ENCODE measurements at regions not wholly inside any gene's neighbourhood (a gene's known extent, or its start where the extent isn't known, plus 50 kb on each side); places are given as distances from the start of the nearest gene placed in this dataset.
A peak's percentile ranks its signal among the peaks of the same experiment; 100 is the strongest.
"Not testable (repeated sequence)": the region's sequence is repeated elsewhere in the genome, so short reads cannot be mapped to it uniquely, and the experiment has no call there.

GRCh38 chr6:144549837-144550747 lies 265.0 kb downstream of the UTRN start:
- no peak for DNase-seq
- POLR2A ChIA-PET: no interaction called here
- H3K4me1 Mint-ChIP-seq (ENCODE audit: low read depth): peaks cover 8% of the 10 kb centered on the region
- no peaks in the 10 kb centered on the region for H3K27me3 Mint-ChIP-seq
- no peak overlapping the region for H3K4me3 Mint-ChIP-seq
- H3K9me3 Mint-ChIP-seq: no peaks in the 10 kb centered on the region
- intact Hi-C loops (cut with micrococcal nuclease): loop anchor here (10.0 kb wide), 1 partner anchor 1185 kb away; the partner anchor contains the start of gene EPM2A
- CTCF ChIA-PET: no interaction called here
- H3K36me3 Mint-ChIP-seq: peaks cover 43% of the 10 kb centered on the region
- H3K27ac Mint-ChIP-seq: no peak overlapping the region

DNA sequence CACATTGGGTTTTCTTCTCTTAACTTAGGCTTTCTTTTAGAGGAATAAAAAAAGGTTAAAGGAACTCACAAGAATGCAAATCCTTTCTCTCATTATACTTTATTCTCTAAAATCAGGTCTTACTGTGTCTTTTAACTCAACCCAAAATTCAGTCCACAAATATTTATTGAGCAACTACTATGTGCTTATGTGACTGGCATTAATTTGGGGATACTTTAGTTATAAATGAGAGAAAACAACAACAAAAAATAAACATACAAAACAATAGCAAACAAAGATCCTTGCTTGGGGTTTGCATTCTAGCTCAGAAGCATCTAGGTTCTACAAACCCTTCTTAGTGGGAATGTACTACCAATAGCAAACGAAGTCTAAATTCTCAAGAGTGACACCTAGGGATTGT lies 266.2 kb downstream of the UTRN start:
- ChIA-PET CTCF (interaction anchor here (1.4 kb wide), 1 partner anchor 29 kb away, joined by 3 read pairs; no protein-coding TSS in a partner anchor), POLR2A (no interaction called here)
- no peak for DNase-seq
- no peak overlapping the region for H3K4me3 Mint-ChIP-seq
- peaks cover 13% of the 10 kb centered on the region for H3K4me1 Mint-ChIP-seq (ENCODE audit: low read depth)
- no peaks in the 10 kb centered on the region for H3K27me3 Mint-ChIP-seq
- no peaks in the 10 kb centered on the region for H3K9me3 Mint-ChIP-seq
- peaks cover 46% of the 10 kb centered on the region for H3K36me3 Mint-ChIP-seq
- H3K27ac Mint-ChIP-seq: no peak overlapping the region
- intact Hi-C loops (cut with micrococcal nuclease): loop anchor here (10.0 kb wide), 1 partner anchor 1183 kb away; the partner anchor contains the start of gene EPM2A

DNA sequence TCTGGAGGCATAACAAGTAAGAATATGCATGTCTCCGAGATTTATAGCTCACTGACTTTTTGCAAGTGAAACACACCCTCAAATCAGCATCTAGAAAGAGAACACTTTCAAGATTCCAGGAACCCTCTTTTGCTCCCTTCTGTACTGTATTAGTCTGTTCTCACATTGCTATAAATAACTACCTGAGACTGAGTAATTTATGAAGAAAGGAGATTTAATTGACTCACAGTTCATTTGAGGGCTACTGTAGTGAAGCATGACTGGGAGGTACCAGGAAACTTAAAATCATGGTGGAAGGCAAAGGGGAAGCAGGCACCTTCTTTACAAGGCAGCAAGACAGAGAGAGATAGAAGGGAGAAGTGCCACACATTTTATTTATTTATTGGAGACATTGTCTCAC lies 269.9 kb downstream of the UTRN start:
- Mint-ChIP-seq H3K27me3 (no peaks in the 10 kb centered on the region), H3K27ac (no peak overlapping the region), H3K9me3 (no peaks in the 10 kb centered on the region), H3K36me3 (peaks cover 39% of the 10 kb centered on the region), H3K4me1 (ENCODE audit: low read depth) (peaks cover 27% of the 10 kb centered on the region), H3K4me3 (no peak overlapping the region)
- POLR2A ChIA-PET: no interaction called here
- CTCF ChIA-PET: interaction anchor here (1.4 kb wide), 1 partner anchor 26 kb away, joined by 3 read pairs; no protein-coding TSS in a partner anchor
- DNase-seq: no peak
- intact Hi-C loops (cut with micrococcal nuclease): loop anchor here (1.0 to 10.0 kb wide), 2 partner anchors 11 to 1180 kb away; partner anchors contain the start of gene EPM2A

- no peaks in the 10 kb centered on the region for H3K27me3 Mint-ChIP-seq
- no peaks in the 10 kb centered on the region for H3K9me3 Mint-ChIP-seq
- peak; percentile 45 for DNase-seq
- H3K36me3 Mint-ChIP-seq: peaks cover 21% of the 10 kb centered on the region
- H3K4me3 Mint-ChIP-seq: peak overlapping the region; percentile 56
- intact Hi-C loops (cut with micrococcal nuclease): loop anchor here (1.0 to 10.0 kb wide), 5 partner anchors 16 to 1175 kb away; partner anchors contain the start of gene EPM2A
- H3K4me1 Mint-ChIP-seq (ENCODE audit: low read depth): peaks cover 34% of the 10 kb centered on the region
- CTCF ChIA-PET: interaction anchor here (0.6 to 0.8 kb wide), 2 partner anchors 21 to 287 kb away, joined by 3 read pairs; no protein-coding TSS in a partner anchor
- POLR2A ChIA-PET: interaction anchor here (1.1 kb wide), 1 partner anchor 16 kb away, joined by 3 read pairs; no protein-coding TSS in a partner anchor
- H3K27ac Mint-ChIP-seq: peak overlapping the region; percentile 82
Observed at GRCh38 chr6:144559865-144560593, 274.9 kb downstream of the UTRN start.

- no peak for DNase-seq
- Mint-ChIP-seq H3K27me3 (no peaks in the 10 kb centered on the region), H3K27ac (no peak overlapping the region), H3K9me3 (no peaks in the 10 kb centered on the region), H3K4me3 (no peak overlapping the region), H3K36me3 (peaks cover 11% of the 10 kb centered on the region), H3K4me1 (ENCODE audit: low read depth) (peaks cover 23% of the 10 kb centered on the region)
- ChIA-PET CTCF (no interaction called here), POLR2A (no interaction called here)
- intact Hi-C loops (cut with micrococcal nuclease): loop anchor here (2.0 to 5.0 kb wide), 3 partner anchors 21 to 1024 kb away; no protein-coding TSS in a partner anchor
Observed at GRCh38 chr6:144561455-144562043, 276.4 kb downstream of the UTRN start.

DNA sequence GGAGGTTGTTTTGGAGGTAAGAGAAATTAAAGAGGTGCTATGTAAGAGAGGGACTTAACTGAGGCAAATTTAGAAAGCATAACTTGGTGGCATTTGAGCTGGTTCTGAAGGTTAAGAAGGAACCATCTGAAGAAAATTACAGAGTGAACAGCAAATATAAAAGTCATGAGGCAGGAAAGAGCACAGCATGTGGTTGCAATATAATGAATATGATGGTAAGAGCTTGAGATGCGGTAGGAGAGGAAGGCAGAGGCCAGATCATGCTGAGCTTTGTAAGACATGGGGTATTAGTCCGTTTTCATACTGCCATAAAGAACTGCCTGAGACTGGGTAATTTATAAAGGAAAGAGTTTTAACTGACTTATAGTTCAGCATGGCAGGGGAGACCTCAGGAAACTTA lies 279.1 kb downstream of the UTRN start:
- ChIA-PET POLR2A (no interaction called here), CTCF (interaction anchor here (0.8 to 1.6 kb wide), 2 partner anchors 13 to 20 kb away, joined by 3 to 5 read pairs; no protein-coding TSS in a partner anchor)
- no peak for DNase-seq
- intact Hi-C loops (cut with micrococcal nuclease): loop anchor here (5.0 kb wide), 2 partner anchors 222 to 1027 kb away; no protein-coding TSS in a partner anchor
- Mint-ChIP-seq H3K4me1 (ENCODE audit: low read depth) (peaks cover 17% of the 10 kb centered on the region), H3K27me3 (no peaks in the 10 kb centered on the region), H3K4me3 (no peak overlapping the region), H3K9me3 (no peaks in the 10 kb centered on the region), H3K27ac (no peak overlapping the region), H3K36me3 (peaks cover 7% of the 10 kb centered on the region)

DNA sequence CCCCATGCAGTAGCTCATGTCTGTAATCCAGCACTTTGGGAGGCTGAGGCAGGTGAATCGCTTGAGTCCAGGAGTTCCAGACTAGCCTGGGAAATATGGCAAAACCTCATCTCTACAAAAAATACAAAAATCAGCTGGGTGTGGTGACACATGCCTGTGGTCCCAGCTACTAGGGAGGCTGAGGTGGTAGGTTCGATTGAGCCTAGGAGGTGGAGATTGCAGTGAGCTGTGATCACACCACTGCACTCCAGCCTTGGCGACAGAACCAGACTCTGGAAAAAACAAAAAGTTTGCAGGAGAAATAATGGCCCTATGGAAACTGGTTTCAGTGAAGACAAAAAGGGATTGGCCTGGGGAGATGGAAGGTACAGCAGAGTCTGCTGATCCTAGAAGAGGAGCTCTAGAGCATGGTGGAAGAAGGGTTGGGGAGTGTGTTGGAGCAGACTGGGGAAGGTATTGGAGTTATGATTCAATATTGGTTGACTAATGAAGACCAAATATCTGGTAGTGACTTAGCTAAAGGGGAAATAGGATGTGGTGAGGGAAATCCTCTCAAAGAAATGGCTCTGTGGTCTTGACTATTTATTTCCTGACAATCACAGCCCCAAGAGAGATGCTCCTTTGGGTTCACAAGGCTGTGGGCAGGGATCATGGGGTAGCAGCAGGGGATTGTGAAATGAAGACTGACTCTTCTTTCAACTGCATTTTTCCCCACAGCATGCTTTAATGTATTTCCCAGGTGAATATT lies 281.9 kb downstream of the UTRN start:
- intact Hi-C loops (cut with micrococcal nuclease): no loop called here
- Mint-ChIP-seq H3K36me3 (peaks cover 15% of the 10 kb centered on the region), H3K9me3 (no peaks in the 10 kb centered on the region), H3K4me3 (no peak overlapping the region), H3K27me3 (no peaks in the 10 kb centered on the region), H3K4me1 (ENCODE audit: low read depth) (no peaks in the 10 kb centered on the region), H3K27ac (no peak overlapping the region)
- peak; percentile 16 for DNase-seq
- ChIA-PET CTCF (no interaction called here), POLR2A (no interaction called here)

- Mint-ChIP-seq H3K9me3 (peaks cover 3% of the 10 kb centered on the region), H3K27me3 (no peaks in the 10 kb centered on the region), H3K4me1 (ENCODE audit: low read depth) (no peaks in the 10 kb centered on the region), H3K4me3 (no peak overlapping the region), H3K27ac (no peak overlapping the region), H3K36me3 (peaks cover 16% of the 10 kb centered on the region)
- POLR2A ChIA-PET: no interaction called here
- CTCF ChIA-PET: interaction anchor here (0.7 kb wide), 1 partner anchor 155 kb away, joined by 4 read pairs; no protein-coding TSS in a partner anchor
- intact Hi-C loops (cut with micrococcal nuclease): no loop called here
- no peak for DNase-seq
Observed at GRCh38 chr6:144568241-144568640, 283.1 kb downstream of the UTRN start.

DNA sequence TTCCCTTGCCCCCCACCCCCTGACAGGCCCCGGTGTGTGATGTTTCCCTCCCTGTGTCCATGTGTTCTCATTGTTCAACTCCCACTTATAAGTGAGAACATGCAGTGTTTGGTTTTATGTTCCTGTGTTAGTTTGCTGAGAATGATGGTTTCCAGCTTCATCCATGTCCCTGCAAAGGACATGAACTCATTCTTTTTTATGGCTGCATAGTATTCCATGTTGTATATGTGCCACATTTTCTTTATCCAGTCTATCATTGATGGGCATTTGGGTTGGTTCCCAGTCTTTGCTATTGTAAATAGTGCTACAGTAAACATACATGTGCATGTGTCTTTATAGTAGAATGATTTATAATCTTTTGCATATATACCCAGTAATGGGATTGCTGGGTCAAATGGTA lies 287.4 kb downstream of the UTRN start:
- peaks cover 16% of the 10 kb centered on the region for H3K36me3 Mint-ChIP-seq
- intact Hi-C loops (cut with micrococcal nuclease); H3K4me3 Mint-ChIP-seq; H3K27me3 Mint-ChIP-seq; POLR2A ChIA-PET; H3K27ac Mint-ChIP-seq; H3K9me3 Mint-ChIP-seq; DNase-seq: not testable (repeated sequence)
- CTCF ChIA-PET: interaction anchor here (1.2 to 1.5 kb wide), 2 partner anchors 9 to 10 kb away, joined by 3 to 5 read pairs; no protein-coding TSS in a partner anchor
- H3K4me1 Mint-ChIP-seq (ENCODE audit: low read depth): peaks cover 11% of the 10 kb centered on the region

GRCh38 chr6:144574796-144575195 lies 289.7 kb downstream of the UTRN start:
- DNase-seq: no peak
- intact Hi-C loops (cut with micrococcal nuclease): no loop called here
- H3K27ac Mint-ChIP-seq: no peak overlapping the region
- peaks cover 12% of the 10 kb centered on the region for H3K4me1 Mint-ChIP-seq (ENCODE audit: low read depth)
- H3K4me3 Mint-ChIP-seq: no peak overlapping the region
- POLR2A ChIA-PET: no interaction called here
- CTCF ChIA-PET: no interaction called here
- H3K36me3 Mint-ChIP-seq: peaks cover 16% of the 10 kb centered on the region
- H3K27me3 Mint-ChIP-seq: no peaks in the 10 kb centered on the region
- peaks cover 3% of the 10 kb centered on the region for H3K9me3 Mint-ChIP-seq

DNA sequence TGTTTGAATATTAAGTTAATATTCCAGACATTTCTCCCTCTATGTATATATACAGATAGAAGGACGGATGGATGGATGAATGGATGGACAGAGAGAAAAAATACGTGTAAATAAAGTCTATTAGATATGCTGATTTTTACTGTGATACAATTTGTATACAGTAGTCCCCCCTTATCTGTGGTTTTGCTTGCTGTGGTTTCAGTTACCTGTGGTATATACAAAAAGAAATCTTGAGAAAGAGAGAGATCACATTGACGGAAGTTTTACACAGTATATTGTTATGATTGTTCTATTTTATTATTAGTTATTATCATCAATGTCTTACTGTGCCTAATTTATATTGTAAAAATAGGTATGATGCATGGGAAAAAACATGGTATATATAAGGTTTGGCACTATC lies 290.2 kb downstream of the UTRN start:
- ChIA-PET CTCF (no interaction called here), POLR2A (no interaction called here)
- intact Hi-C loops (cut with micrococcal nuclease): no loop called here
- H3K27ac Mint-ChIP-seq: no peak overlapping the region
- H3K9me3 Mint-ChIP-seq: peaks cover 3% of the 10 kb centered on the region
- H3K4me3 Mint-ChIP-seq: no peak overlapping the region
- H3K4me1 Mint-ChIP-seq (ENCODE audit: low read depth): peaks cover 17% of the 10 kb centered on the region
- H3K36me3 Mint-ChIP-seq: peaks cover 19% of the 10 kb centered on the region
- H3K27me3 Mint-ChIP-seq: no peaks in the 10 kb centered on the region
- DNase-seq: no peak

All from activated CD4-positive, alpha-beta memory T cell treated with anti-CD3 and anti-CD28 coated beads for 36 hours (primary cell).